Thoracic aorta (tissue), 2 donors: ENCODE measurements at regions not wholly inside any gene's neighbourhood (a gene's known extent, or its start where the extent isn't known, plus 50 kb on each side); places are given as distances from the start of the nearest gene placed in this dataset.

Source experiments
- ATAC-seq: fragments of 150-250 bp; one replicate; pipeline ENCODE4 v1.8.0; 2017; ENCODE audit warnings: low read depth; ENCODE audit not compliant: insufficient number of reproducible peaks, low FRiP score
- DNase-seq: peaks from one replicate; pipeline ENCODE4 v3.0.0-alpha.2; 2020; ENCODE audit warnings: low spot score
- H3K27ac ChIP-seq, 2 donors: fragments of 200-600 bp; sonication (generic); 1 replicate in 1 of 2; 2 replicates in 1 of 2; pipeline ENCODE4 v1.5.1; 2016; ENCODE audit warnings: mild to moderate bottlenecking in 2 of 2, moderate library complexity in 2 of 2
- H3K27me3 ChIP-seq: fragments of 200-600 bp; sonication (generic); replicated peaks from 2 replicates; pipeline ENCODE4 v1.6.0; 2016; ENCODE audit warnings: mild to moderate bottlenecking; ENCODE audit not compliant: insufficient read depth
- H3K36me3 ChIP-seq: fragments of 200-600 bp; sonication (generic); one replicate; pipeline ENCODE4 v1.5.1; 2016
- H3K4me1 ChIP-seq, 2 donors: fragments of 200-600 bp; sonication (generic); 1 replicate in 1 of 2; 2 replicates in 1 of 2; pipeline versions ENCODE4 v1.5.1 to v1.6.0; 2016; ENCODE audit warnings: low read depth in 2 of 2, mild to moderate bottlenecking in 1 of 2; ENCODE audit not compliant: control insufficient read depth in 1 of 2
- H3K4me3 ChIP-seq: fragments of 200-600 bp; sonication (generic); 2 replicates; pipeline ENCODE4 v1.5.1; 2016; ENCODE audit warnings: mild to moderate bottlenecking
- H3K9me3 ChIP-seq: fragments of 200-600 bp; sonication (generic); 2 replicates; pipeline ENCODE4 v1.5.1; 2016
- TF ChIP-seq, protein P1 (sequence below): fragments of 200-600 bp; sonication (generic); IDR thresholded peaks from one replicate; pipeline ENCODE4 v1.5.1; 2019; ENCODE audit warnings: antibody characterized with exemption

DNA sequence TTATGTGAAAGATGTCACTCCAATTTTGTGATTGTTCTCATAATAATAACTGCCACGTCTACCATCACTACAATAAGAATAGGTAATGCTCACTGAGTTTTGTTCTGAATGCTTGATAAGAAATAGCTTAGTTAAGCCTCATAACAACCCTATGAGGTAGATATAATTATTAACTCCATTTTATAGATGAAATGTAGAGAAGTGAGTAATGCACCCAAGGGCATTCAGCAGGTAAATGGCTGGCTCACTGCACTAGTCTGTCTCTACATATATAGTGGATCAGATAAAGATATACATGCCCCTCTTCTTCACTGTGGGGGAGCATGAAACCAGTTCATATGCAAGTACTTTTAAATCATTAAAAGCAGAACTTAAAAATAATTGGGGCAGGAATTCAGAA lies 65.8 kb upstream of the SLC4A4 start:
- Histone ChIP-seq H3K4me3 (no peak overlapping the region), H3K4me1 (peaks cover 9 to 14% of the 10 kb centered on the region in 2 donors), H3K27me3 (no peaks in the 10 kb centered on the region), H3K36me3 (no peaks in the 10 kb centered on the region), H3K27ac (no peak overlapping the region), H3K9me3 (no peaks in the 10 kb centered on the region)
- TF ChIP-seq, protein P1, sequence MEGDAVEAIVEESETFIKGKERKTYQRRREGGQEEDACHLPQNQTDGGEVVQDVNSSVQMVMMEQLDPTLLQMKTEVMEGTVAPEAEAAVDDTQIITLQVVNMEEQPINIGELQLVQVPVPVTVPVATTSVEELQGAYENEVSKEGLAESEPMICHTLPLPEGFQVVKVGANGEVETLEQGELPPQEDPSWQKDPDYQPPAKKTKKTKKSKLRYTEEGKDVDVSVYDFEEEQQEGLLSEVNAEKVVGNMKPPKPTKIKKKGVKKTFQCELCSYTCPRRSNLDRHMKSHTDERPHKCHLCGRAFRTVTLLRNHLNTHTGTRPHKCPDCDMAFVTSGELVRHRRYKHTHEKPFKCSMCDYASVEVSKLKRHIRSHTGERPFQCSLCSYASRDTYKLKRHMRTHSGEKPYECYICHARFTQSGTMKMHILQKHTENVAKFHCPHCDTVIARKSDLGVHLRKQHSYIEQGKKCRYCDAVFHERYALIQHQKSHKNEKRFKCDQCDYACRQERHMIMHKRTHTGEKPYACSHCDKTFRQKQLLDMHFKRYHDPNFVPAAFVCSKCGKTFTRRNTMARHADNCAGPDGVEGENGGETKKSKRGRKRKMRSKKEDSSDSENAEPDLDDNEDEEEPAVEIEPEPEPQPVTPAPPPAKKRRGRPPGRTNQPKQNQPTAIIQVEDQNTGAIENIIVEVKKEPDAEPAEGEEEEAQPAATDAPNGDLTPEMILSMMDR = no peak
- no peak for DNase-seq
- ATAC-seq = no peak

DNA sequence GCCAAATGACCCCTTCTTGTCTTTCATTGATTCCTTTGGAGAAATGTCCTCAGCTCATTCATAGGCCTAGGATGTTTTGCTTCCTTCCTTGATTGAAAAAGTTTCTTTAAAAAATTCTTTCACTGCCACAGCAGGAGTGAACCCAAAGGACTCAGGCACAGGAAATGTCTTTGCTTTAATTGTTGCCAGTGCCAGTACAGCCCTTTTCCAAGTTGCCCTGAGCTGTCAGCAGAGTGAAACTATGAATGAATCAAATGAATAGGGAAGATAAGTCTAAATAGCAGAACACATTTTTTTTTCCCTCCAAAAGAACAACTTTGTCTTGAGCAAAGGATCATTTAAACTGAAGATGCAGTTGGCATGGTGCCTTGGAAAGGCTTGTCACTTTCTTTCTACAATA lies 63.8 kb upstream of the SLC4A4 start:
- Histone ChIP-seq H3K27me3 (no peaks in the 10 kb centered on the region), H3K27ac (no peak overlapping the region), H3K36me3 (no peaks in the 10 kb centered on the region), H3K4me3 (no peak overlapping the region), H3K9me3 (no peaks in the 10 kb centered on the region), H3K4me1 (peaks cover 6 to 9% of the 10 kb centered on the region in 2 donors)
- ATAC-seq (no peak), DNase-seq (no peak)
- TF ChIP-seq, protein P1 = no peak

DNA sequence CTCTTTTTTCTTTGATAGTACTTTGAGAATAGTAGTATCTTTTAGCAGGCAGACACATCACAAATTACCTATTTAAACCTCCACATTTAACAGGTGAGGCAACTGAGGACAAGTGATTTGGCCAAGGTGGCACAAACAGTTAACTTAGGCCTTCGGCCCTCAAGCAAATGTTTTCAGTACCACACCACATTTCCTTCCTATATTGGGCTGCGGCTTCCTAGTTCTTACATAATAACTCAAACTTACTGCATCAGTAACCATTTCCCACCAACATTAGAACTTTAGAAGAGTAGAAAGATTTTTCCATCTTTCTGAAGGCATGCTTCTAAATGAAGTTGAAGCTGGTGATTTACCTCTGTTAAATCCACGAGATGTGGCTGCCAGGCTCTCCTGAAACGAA lies 63.2 kb upstream of the SLC4A4 start:
- TF ChIP-seq, protein P1 = no peak
- Histone ChIP-seq H3K27ac (no peak overlapping the region), H3K27me3 (no peaks in the 10 kb centered on the region), H3K4me3 (no peak overlapping the region), H3K9me3 (no peaks in the 10 kb centered on the region), H3K4me1 (peaks cover 6 to 9% of the 10 kb centered on the region in 2 donors), H3K36me3 (no peaks in the 10 kb centered on the region)
- no peak for DNase-seq
- no peak for ATAC-seq

DNA sequence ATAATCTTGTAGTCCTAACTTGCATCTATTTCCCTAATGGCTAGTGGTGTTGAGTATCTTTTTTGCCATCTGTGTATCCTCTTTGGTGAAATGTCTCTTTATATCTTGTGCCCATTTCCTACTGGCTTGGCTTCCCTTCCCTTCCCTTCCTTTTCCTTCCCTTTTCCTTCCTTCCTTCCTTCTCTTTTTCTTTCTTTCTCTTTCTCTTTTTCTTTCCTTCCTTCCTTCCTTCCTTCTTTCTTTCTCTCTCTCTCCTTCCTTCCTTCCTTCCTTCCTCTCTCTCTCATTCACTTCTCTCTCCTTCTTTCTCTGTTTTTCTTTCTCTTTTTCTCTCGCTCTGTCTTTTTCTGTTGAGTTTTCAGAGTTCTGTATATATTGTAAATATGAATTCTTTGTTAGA lies 61.5 kb upstream of the SLC4A4 start:
- DNase-seq = no peak
- Histone ChIP-seq H3K27me3 (no peaks in the 10 kb centered on the region), H3K36me3 (no peaks in the 10 kb centered on the region), H3K4me1 (peaks cover 6 to 9% of the 10 kb centered on the region in 2 donors), H3K27ac (no peak overlapping the region), H3K4me3 (no peak overlapping the region), H3K9me3 (no peaks in the 10 kb centered on the region)
- ATAC-seq = no peak
- TF ChIP-seq, protein P1 = no peak

DNA sequence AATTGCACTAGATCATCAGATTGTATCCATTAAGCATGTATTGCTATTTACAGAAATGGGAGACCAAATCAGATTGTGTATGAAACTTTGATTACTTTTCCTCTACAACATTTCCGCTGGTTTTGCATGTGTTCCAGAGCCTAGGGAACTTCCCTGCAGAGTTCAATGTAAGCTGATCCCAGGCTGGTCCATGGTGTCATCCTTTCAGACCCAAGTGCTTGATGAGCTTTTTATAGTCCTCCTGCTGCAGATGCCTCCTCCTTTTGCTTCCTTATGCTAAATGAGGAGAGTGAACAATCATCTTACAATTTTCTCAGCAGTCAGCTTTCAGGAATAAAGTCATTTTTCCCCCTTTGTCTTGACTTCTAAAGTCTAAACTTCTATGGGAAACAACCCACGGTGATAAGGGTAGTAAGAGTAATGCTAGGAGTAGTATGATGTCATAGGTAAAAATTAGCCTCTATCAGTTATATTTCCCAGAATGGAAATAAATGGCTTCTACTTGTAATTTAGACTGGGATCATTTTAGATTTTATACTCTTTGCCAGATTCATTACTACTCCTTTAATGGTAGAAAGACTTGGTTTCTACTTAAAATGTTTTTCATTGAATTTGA lies 55.1 kb upstream of the SLC4A4 start:
- Histone ChIP-seq H3K27ac (no peak overlapping the region), H3K9me3 (no peaks in the 10 kb centered on the region), H3K36me3 (no peaks in the 10 kb centered on the region), H3K27me3 (no peaks in the 10 kb centered on the region), H3K4me3 (no peak overlapping the region), H3K4me1 (peaks cover 0 to 5% of the 10 kb centered on the region in 2 donors)
- no peak for DNase-seq
- TF ChIP-seq, protein P1 = no peak
- ATAC-seq = no peak
